ENCODE measurements at regions not wholly inside any gene's neighbourhood (a gene's known extent, or its start where the extent isn't known, plus 50 kb on each side); places are given as distances from the start of the nearest gene placed in this dataset.
A peak's percentile ranks its signal among the peaks of the same experiment; 100 is the strongest.

DNA sequence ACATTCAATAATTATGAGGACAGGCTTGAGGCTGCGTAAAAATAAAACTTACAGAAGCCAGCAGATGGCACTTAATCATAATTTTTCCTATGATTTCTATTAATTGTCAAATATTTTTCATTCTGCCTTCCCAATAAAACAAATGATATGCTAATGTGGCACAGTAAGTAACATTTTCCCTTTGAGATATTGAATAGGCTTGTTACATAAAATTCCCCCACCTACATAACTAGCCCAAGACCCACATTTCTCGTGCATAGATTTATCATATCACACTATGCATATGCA lies 55.4 kb upstream of the PTGFRN start:
- TF ChIP-seq, protein P1, sequence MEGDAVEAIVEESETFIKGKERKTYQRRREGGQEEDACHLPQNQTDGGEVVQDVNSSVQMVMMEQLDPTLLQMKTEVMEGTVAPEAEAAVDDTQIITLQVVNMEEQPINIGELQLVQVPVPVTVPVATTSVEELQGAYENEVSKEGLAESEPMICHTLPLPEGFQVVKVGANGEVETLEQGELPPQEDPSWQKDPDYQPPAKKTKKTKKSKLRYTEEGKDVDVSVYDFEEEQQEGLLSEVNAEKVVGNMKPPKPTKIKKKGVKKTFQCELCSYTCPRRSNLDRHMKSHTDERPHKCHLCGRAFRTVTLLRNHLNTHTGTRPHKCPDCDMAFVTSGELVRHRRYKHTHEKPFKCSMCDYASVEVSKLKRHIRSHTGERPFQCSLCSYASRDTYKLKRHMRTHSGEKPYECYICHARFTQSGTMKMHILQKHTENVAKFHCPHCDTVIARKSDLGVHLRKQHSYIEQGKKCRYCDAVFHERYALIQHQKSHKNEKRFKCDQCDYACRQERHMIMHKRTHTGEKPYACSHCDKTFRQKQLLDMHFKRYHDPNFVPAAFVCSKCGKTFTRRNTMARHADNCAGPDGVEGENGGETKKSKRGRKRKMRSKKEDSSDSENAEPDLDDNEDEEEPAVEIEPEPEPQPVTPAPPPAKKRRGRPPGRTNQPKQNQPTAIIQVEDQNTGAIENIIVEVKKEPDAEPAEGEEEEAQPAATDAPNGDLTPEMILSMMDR (conservative IDR thresholded peaks at IDR 0.05), result peak; percentile 36
- no peak for TF ChIP-seq ZFX (IDR thresholded peaks at IDR 0.05)

Measured in C4-2B (cell line).